Putamen (tissue), 1 donor: ENCODE measurements at regions not wholly inside any gene's neighbourhood (a gene's known extent, or its start where the extent isn't known, plus 50 kb on each side); places are given as distances from the start of the nearest gene placed in this dataset.

Experiments used
- DNase-seq: peaks from one replicate; pipeline ENCODE4 v3.0.0-alpha.2; 2016; ENCODE audit warnings: low spot score

DNA sequence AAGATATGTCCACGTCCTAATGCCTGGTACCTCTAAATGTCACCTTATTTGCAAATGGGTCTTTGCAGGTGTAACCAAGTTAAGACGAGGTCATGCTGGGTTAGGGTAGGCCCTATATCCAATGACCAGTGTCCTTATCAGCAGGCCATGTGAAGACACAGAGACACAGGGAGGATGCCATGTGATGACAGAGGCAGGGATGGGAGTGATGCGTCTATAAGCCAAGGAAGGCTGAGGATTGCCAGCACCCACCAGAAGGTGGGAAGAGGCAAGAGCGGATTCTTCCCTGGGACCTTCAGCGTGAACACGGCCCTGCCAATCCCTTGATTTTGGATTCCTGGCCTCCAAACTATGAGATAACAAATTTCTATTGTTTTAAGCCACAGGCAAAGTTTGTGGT is 123.4 kb upstream of the CXCL14 start:
- no peak for DNase-seq

DNA sequence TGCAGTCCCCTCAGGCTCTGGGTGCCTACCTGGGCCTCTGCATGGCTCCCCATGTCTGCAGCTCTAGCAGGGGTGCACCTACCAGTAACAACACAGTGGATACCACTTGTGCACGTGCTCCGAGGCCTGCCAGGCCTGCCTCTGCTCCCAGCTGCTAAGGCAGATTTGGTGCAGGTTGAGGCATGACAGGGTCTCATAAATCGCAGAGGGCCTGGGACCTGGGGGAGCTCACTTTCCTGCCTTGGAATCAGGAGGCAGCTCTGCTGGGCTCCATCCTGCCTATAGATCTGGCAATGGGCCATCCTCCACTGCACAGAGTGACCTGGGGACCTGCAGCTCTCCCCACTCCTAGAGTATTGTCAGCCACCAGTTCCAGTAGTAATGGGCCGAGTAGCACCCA is 121.9 kb upstream of the CXCL14 start:
- DNase-seq, result no peak

DNA sequence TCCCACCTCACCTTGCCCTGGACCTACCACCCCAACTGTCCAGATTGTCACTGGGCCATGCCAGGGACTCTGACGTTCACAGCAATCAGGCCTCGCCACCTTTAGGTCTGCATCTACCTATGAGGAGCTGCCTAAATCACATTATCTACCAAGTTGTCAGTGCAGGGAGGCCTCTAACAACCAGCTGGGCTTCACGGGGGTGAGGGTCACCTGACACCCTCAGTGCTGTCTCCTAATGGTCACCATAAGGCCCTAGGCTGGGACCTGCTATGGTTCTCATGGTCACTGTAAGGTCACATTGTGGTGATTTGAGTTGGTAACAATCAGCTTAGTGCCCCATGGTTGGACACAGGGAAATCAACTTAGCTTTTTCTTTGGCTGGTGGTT is 119.2 kb upstream of the CXCL14 start:
- no peak for DNase-seq

DNA sequence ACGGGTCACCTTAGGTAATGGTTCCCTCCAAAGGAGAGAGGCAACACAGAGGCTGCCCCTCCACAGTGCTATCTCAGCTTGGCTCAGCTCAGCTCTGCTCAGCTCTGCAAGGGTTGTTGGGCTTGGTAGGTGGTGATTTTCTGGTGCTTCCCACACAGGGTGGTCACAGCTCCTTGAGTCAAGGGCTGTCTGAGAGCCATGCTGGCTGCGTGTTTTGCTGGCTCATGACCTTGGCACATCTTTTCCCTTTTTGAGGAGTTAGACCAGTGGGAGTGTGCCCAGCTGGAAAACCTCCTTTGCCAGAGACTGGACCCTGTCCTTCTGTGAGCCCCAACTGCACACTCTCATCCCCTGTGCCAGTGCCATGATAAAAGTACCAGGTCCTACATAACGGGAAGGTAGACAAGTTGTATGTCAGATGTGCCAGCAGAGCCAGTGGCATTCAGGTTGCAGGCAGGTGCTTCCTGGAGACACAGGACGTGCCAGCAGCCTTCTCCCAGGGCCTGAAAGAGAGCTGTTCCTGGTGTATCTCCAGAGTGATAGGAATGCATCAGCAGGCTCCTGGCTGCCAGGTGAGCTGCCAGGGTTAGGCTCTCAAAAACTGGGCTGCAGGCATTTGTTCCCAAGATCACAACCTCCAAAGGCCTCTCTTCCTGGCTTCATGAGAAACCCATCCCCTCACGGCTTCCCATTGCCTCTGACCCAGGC is 118.6 kb upstream of the CXCL14 start:
- no peak for DNase-seq

DNA sequence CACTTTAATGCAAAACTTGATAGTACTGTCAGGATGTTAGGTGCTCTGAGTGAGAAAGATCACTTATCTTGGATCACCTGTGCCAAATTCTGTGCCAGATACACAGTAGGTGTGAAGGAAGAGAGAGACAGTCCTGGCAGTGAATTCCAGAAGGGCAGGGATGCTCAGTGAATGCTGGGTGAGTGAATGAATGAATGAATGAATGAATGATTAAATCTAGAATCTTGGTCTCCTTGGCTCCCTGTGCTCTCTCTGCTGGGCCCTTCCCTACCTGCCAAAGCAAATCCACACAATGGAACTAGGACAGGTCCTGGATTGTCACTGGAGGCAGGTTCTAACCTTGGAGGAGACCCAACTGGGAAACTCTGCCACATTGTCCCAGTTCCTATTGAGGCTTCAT is 117.5 kb upstream of the CXCL14 start:
- no peak for DNase-seq

DNA sequence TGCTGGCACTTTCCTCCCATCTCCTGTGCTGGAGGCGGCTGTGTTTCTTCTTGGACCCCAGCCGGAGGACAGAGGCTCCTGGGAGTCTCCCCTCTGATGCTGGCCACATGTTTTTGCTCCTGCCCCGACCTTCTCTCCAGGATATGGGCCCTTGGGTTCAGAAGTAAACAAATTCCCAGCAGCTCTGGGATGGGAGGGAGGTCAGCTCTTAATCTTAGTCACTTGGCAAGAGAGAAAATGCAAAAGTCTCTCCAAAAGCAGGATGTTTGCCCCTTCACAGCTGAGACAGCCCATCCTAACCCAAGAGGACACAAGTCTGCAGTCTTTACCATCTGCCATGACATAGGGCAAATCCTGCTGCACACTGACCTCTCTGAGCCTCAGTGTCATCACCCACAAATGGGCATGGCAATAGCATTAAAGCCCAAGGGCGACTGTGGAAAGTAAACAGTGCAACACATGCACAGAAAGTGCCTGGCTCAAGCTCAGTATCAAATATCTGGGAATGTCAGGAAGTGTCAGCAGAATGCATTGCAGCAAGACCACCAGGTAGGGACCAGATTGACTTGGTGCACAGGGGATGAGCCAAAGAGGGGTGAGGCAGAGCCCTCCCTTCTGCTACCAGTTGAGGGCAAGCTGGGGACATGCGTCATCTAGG is 117.0 kb upstream of the CXCL14 start:
- no peak for DNase-seq

DNA sequence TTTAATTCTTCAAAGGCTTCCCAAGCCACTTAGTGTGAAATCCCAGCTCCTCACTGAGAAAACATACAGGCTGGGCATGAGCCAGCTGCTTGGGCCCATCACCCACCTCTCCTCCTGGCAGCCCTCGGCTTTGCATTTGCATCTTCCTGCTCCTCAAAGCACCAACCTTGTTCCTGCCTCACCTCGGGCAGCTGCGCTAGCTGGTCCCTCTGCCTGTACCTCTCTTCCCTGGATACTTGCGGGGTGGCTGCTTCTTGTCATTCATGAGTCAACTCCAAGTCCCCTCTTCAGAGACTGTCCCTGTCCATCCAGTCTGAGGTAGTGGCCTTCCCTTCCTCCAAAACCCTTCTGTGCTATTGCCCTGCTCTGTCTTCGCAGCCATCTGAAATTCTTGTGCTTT is 116.1 kb upstream of the CXCL14 start:
- no peak for DNase-seq

DNA sequence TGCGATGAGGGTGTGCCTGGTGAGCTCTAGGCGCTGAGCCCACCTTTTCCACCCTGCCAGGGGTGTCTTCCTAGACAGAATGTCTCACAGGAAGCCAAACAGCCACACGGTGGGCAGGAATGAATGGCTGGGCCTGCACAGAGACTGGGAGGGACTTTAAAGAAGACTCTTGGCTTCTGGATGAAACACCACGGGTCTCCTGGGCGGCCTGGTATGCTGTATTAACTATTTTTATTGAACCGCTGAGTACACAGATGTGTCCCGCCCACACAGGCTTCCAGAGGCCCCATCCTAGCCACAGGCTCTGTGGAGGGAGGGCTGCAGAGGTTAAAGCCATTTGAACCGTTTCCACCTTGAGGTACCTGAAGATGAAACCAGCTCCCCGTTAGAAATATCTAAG is 115.2 kb upstream of the CXCL14 start:
- DNase-seq, result no peak

DNA sequence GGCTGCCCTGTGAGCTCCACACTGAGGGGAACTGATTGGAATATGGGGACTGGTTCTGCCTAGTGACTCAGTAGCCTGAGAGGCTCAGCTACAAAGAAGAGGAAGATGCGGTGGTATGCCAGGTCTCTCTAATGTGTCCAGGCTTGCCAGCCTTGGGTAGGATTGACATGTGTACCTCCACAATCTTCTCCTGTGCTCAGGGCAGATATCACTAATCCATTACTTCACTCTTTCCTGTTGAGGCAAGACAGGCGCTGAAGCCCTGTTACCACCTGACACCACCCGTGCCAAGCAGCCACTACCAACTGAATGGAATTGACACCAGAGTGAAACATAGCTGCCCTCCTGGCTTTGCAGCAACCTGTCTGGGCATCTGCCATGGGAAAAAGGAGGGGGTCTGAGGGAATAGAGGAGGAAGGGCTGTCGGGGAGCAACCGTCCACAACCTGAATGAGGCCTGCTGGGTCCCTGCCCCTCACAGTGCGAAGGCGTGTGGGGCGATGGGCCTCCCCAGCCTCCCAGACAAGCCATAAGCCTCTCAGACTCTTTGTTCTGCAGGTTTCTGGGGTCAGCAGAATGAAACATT is 114.7 kb upstream of the CXCL14 start:
- DNase-seq, result no peak

DNA sequence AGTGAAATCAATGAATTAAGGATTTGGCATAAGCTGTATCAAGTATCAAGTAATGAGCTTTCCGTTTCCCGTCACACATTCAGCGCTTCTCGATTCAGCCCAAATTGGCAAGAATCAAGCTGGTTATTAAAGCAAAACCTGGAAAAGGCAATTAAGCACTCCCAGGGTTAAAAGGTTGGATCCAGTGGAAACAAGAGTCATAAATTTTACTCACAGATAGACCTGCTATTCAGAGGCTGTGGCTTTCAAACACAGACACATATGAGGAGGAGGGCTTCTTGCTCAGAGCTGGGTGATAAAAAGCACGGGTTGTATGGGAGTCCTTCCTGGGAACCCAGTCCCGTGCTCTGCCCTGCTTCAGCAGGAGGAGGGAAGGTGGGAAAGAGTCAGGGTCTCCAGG is 112.3 kb upstream of the CXCL14 start:
- no peak for DNase-seq

DNA sequence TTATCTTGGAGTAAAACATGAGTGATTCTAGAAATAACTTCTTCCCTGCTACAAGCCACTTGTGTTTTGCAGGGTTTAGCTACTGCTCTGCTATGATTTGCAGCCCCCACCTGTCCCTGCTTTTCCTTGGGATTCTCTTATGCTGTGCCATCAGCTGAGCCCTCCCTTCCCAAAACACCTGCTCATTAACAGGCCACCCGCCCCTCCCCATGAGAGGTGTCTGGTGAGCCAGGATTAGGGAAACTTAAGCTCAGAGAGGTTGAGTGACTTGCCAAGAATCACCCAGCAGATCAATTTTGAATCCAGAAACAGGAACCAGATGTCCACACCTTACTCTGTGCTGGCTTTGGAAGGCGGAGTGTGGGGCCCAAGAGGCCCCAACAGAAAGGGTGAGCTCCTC is 111.7 kb upstream of the CXCL14 start:
- DNase-seq, result no peak

DNA sequence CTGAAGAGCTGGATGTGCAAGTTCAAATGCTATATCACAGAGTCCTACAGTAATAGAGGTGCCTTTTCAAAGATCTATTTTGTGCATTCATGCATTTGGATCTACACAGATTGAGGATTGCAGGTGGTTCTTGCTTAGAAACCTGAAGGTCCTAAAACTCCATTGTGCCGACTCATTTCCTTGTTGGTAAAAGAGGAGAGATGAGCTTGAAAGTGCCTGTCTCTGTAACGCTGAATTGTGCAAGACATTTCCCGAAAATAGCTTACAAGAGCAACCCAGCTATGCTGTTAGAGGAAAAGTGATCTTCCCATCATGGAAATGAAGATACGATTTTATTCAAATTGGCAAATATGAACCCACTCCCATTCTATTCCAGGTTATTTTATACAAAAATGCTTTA is 110.7 kb upstream of the CXCL14 start:
- DNase-seq, result no peak

DNA sequence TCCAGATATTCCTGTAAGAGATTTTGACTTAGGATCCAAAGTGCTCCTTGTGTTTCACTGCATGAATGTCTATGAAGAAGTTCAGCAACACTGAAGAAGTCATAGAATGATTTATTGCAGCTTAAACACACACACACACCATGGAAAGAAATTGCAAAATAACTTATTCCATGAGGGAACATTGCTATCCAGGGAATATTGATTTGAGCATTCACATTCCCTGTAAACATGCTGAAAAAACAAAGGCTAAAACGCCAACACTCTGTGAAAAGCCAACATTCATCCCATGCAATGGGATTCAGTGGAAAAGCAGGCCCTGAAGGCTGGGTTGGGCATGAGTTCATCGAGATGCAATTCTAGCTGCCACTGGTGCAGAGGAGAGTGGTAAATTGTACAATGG is 109.6 kb upstream of the CXCL14 start:
- DNase-seq, result no peak

DNA sequence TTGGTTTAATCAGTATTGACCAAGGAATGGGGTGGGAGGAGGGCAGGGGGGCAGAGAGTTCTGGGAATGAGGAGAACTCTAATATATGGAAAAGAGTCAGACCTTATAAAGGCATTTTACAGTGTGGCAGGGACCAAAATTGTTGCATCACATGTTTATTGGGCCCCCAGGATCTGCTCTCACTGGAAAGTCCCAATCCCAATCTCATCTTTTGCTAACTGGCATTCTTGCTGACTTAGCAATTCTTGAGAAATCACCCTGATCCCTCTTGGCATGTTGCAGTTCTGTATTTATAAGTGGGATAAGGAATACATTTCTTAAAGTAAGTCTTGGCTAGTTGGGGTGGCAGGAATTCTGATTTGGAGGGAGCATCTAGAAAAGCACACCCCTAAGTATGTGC is 104.4 kb upstream of the CXCL14 start:
- no peak for DNase-seq

DNA sequence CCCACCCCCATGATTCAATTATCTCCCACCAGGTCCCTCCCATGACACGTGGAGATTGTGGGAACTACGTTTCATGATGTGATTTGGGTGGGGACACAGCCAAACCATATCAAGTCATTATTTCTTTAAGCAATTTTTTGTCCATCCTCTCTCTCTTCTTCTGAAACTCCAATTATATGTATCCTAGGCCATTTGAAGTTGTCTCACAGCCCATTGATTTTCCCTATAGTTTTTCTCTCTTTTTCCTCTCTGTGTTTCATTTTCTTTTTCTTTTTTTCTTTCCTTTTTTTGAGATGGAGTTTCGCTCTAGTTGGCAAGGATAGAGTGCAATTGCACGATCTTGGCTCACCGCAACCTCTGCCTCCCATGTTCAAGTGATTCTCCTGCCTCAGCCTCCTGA is 101.9 kb upstream of the CXCL14 start:
- DNase-seq, result no peak

DNA sequence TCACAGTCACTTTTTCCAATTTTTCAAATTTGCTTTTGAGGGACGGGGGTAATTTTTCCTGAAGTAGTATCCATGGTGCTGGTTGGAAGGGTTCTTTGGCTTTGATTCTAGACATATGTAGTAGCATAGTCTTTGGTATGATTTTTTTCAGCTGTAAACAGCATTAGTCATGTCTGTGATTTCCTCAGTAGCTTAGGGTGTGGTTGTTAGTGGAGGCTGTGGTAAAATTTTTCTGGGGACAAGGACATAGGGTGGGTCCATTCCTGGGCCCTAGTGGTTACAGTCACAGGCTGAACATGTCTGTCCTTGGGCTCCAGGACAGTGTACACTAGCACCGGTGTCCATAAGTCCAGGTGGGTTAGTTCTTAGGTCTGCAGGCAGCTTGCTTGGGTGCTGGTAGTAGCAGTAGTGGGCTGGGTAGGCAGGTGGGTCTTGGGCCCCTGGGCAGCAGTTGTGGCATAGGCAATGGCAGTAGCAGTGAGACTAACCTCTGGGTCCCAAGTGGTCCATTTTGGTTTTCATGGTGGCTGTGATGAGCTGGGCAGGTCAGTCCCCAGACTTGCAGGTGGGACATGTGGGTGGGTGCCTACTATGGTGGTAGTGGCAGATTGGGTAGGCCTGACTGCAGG is 100.0 kb upstream of the CXCL14 start:
- no peak for DNase-seq

DNA sequence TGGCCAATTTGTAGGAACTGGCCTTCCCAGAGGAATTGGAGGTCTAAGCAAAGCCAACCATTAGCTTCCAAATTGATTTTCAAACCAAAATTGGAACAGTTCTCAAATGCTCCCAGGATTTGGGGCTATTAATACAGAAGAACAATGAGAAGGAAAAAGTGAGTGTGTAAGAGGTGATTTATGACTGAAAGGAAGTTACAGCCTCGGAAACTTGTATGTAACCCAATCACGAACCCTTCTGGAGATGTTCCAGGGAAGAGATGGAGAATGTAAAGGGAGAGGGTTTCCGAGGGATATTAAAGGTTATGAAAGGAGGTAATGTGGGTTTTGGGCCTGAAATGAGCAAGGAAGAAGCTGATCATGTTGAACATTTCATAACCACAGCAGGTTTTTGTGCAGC is 93.2 kb upstream of the CXCL14 start:
- DNase-seq, result no peak

DNA sequence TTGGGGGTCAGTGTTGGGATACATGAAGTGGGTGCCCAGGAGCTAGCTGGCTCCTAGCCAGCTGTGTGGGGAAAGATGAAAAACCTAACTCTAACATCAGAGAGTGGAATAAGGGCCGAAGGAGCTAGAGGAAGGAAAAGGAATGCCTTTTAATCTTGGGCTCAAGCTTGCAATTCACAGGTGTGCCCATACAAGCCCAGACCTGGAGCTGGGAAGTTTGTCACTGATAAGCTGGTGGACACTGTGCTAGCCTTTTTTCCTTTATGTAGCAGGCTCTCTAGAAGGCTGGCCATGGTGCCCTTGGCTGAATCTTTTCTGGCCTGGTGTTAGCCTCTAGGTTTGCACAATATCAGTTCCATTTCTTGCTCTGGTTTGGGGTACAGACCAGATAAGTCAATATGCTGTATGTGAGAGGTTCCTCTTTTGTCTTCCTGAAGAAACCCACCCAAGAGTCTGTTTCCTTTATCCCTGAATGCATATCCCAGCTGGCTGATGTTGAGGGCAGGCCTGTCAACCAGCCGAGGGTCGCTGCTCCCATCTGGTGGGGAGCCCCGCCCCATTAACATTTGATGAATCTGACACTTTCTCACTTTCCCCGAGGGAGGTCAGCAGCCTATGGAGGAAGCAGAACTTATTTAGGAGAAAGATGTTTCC is 92.4 kb upstream of the CXCL14 start:
- DNase-seq, result no peak

DNA sequence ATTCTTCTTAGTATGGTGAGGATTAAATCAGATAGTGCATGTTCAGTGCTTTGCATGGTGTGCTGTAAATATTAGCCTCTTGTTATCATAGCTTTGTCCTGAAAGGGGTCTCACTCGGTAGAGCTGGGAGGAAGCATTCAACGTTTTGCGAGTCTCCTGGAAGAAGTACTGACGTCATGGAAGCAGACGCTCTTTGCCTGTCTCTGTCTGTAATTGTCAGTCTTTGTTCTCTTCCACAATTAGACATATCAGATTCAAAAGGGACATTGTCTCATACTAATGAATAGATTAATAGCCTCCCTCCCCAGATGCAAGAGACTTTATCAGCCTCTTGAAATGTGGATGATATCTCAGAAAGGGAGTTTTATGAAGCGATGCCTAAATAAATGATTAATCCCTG is 91.8 kb upstream of the CXCL14 start:
- no peak for DNase-seq

DNA sequence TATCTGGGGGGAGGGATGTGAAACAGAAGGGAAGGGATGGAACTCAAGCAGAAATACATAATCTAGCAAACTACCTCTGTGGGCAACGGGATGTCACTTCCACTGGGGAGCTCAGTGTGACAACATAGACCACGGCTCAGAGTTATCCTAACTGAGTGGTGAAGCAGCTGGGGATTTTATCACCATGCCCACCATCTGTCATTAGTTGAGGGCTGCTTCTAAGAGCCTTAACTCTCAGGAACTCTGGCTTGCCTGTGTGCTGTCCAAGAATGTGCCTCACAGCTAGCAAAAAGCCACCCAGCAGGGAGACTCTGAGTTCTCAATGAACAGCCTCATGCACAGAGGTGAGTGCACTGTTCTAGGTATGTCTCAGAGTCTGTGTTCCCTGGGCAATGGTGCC is 90.6 kb upstream of the CXCL14 start:
- no peak for DNase-seq

DNA sequence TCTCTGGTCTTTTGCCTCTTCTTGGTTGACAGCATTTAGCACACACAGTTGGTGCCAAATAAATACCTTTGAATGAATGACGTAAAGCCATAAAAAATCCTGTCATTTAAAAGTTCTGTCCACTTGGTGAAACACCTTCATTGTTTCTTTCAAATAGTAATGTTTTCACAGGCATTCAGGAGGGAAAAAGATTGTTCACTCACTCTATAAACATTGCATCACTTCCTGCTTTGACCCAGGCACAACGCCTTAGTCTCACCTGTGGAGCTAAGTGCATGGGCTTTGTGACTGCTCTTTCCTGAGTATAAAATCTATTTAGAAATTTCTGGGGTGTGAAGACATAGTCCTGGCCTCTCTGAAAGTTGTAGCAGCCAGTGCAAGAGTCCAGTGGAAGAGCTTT is 88.9 kb upstream of the CXCL14 start:
- DNase-seq, result no peak

DNA sequence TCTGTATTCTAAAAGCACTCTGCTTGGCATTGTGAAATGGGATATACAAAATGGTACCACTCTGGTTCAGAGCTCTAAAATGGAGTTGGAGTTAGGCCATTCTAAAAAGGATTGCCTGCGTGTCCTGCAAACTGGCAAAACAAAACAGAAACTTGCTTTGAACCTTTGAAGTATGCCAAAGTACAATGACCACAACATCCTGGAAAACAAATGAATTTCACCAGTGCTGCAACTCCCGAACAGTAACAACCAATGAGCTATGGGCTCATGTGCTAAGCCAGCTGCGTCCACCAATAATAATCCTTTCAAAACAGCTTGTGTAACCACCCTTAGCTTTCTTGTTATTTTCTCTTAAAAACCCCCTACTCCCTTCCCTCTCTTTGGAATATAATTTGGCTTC is 88.4 kb upstream of the CXCL14 start:
- no peak for DNase-seq

DNA sequence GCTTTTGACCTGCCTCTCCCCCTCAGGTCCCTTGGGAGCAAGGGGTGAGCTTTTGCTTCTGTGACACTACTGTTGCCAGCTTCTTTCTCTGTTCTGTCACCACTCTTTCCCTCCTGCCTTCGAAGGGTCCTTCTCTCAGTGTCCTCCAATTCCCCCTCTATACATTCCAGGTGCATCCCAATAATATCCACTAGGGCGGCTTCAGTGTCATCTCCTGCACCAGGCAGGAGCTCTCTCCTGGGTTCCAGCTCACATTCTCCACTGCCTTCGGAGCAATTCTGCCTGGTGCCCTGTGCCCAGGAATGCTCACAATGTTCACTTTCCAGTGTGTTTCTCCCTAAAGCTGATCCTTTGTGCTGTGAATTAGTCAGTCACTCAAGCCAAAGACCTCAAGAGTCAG is 83.9 kb upstream of the CXCL14 start:
- no peak for DNase-seq
